HepG2 (cell line): ENCODE measurements at regions not wholly inside any gene's neighbourhood (a gene's known extent, or its start where the extent isn't known, plus 50 kb on each side); places are given as distances from the start of the nearest gene placed in this dataset.

Experiments used
- ATAC-seq: fragments of 200-7000 bp; cut with Tn5 transposase; 3 replicates; pipeline ENCODE4 v1.9.1; 2020; ENCODE audit warnings: mild to moderate bottlenecking, moderate library complexity
- BruUV-seq: library from RNA; stranded (reverse); fragments of 400-500 nt; replicated peaks from 2 replicates; lab custom pipeline; 2021; lab: Mats Ljungman, UMichigan
- CTCF ChIA-PET: fragments of 300-600 bp; formaldehyde crosslinking; extraction: SDS; loops from one replicate; lab custom pipeline; 2021; ENCODE audit warnings: low total read pairs, inconsistent platforms, low intra/inter-chr PET ratio; lab: Yijun Ruan, JAX
- POLR2A ChIA-PET: fragments of 350-600 bp; sonication (Branson Sonifier 250); formaldehyde crosslinking; loops from one replicate; lab custom pipeline; 2020; ENCODE audit warnings: antibody characterized with exemption, inconsistent platforms; lab: Yijun Ruan, JAX
- DNase-seq: peaks from one replicate; pipeline ENCODE4 v3.0.0-alpha.2; 2015; ENCODE audit warnings: low spot score
- FAIRE-seq: peaks from 3 replicates; lab custom pipeline; 2011; peaks lifted over from hg19 to GRCh38; lab: Jason Lieb, UNC
- H2AFZ ChIP-seq: one replicate; pipeline ENCODE4 v1.6.1; 2011; ENCODE audit warnings: low read length, inconsistent platforms
- H3K27ac ChIP-seq: fragments of 300-600 bp; 3 replicates; pipeline ENCODE4 v1.8.0; 2011; ENCODE audit warnings: mixed run types, mild to moderate bottlenecking, mixed read lengths, low read length, inconsistent platforms; ENCODE audit not compliant: insufficient read depth; ENCODE audit errors: extremely low read length
- H3K27me3 ChIP-seq, 2 experiments: fragments of 200-600 bp in 1 of 2; 2 replicates in 1 of 2; 3 replicates in 1 of 2; pipeline versions ENCODE4 v1.6.0 to v1.8.0; 2011; ENCODE audit warnings: low read length in 2 of 2, mild to moderate bottlenecking in 2 of 2, moderate library complexity in 2 of 2, inconsistent platforms in 1 of 2; ENCODE audit not compliant: insufficient read depth in 2 of 2, control insufficient read depth in 1 of 2
- H3K36me3 ChIP-seq, 2 experiments: fragments of 200-600 bp in 1 of 2; replicated peaks in 1 of 2; 2 replicates in 1 of 2; 3 replicates in 1 of 2; pipeline versions ENCODE4 v1.5.1 to v1.8.0; 2011; ENCODE audit warnings: low read length in 2 of 2, inconsistent platforms in 1 of 2; ENCODE audit not compliant: insufficient read depth in 2 of 2, control insufficient read depth in 1 of 2
- H3K4me1 ChIP-seq: 2 replicates; pipeline ENCODE4 v1.5.1; 2012; ENCODE audit warnings: low read length, inconsistent platforms; ENCODE audit not compliant: insufficient read depth
- H3K4me2 ChIP-seq: 2 replicates; pipeline ENCODE4 v1.6.0; 2011; ENCODE audit warnings: low read depth, low read length, inconsistent platforms
- H3K4me3 ChIP-seq, 3 experiments: fragments of 200-600 bp in 1 of 3; sonication (generic), shearing (Covaris generic) in 1 of 3; replicated peaks in 1 of 3; 2 replicates each; pipeline ENCODE4 v1.5.1; 2011 to 2016; ENCODE audit warnings: low read length in 3 of 3, inconsistent platforms in 2 of 3, low read depth in 2 of 3, mild to moderate bottlenecking in 2 of 3, control low read depth in 1 of 3, mixed read lengths in 1 of 3; ENCODE audit not compliant: insufficient read depth in 1 of 3
- H3K79me2 ChIP-seq: one replicate; pipeline ENCODE4 v1.6.1; 2011; ENCODE audit warnings: low read length, inconsistent platforms; ENCODE audit not compliant: insufficient read depth
- H3K9ac ChIP-seq: 2 replicates; pipeline ENCODE4 v1.6.0; 2011; ENCODE audit warnings: mild to moderate bottlenecking, low read depth, low read length, inconsistent platforms; ENCODE audit not compliant: insufficient read depth
- H3K9me3 ChIP-seq: 2 replicates; pipeline ENCODE4 v1.5.1; 2012; ENCODE audit warnings: mild to moderate bottlenecking, low read length
- H4K20me1 ChIP-seq: 2 replicates; pipeline ENCODE4 v1.6.0; 2011; ENCODE audit warnings: inconsistent platforms, mild to moderate bottlenecking, low read length, moderate library complexity; ENCODE audit not compliant: insufficient read depth
- PRDM10 ChIP-seq: sonication (generic); formaldehyde crosslinking; IDR thresholded peaks from 2 replicates; pipeline ENCODE4 v1.4.0; 2020; ENCODE audit warnings: low read depth, missing genetic modification reagents
- RAD51 ChIP-seq: fragments of 450-650 bp; IDR thresholded peaks from 2 replicates; pipeline ENCODE4 v1.6.1; 2016; ENCODE audit warnings: borderline replicate concordance
- WGBS: methylation state at CpG from one replicate; pipeline ENCODE4 v1.1.6; 2017; ENCODE audit warnings: low lambda C conversion rate; 5-methylcytosine and 5-hydroxymethylcytosine counted together
- in situ Hi-C: cut with HindIII; loops from 2 replicates; pipeline ENCODE4 v1.10.0; 2017; ENCODE audit warnings: low pct_unique_long_range_greater_than_20kb; ENCODE audit not compliant: extremely low pct_ligation_motif_present
- intact Hi-C: fragments of 100-400 bp; cut with micrococcal nuclease; formaldehyde crosslinking; loops from one replicate; pipeline ENCODE4 v1.10.0; 2022; ENCODE audit not compliant: unreplicated experiment
- TF ChIP-seq, protein P1 (sequence below), 2 experiments: sonication (generic) in 1 of 2; formaldehyde crosslinking in 1 of 2; IDR thresholded peaks; 2 replicates each; pipeline versions ENCODE4 v1.5.1 to v1.6.1; 2011 to 2020; ENCODE audit warnings: borderline replicate concordance in 1 of 2, low read depth in 1 of 2, low read length in 1 of 2, mild to moderate bottlenecking in 1 of 2, missing genetic modification reagents in 1 of 2, moderate library complexity in 1 of 2

GRCh38 chr10:130935897-130936550, 375.5 kb downstream of the TCERG1L start:
- Histone ChIP-seq H3K9me3 (no peaks in the 10 kb centered on the region), H3K4me1 (no peaks in the 10 kb centered on the region), H2AFZ (no peak overlapping the region), H3K36me3 (no peaks in the 10 kb centered on the region), H3K27me3 (peaks cover 4 to 10% of the 10 kb centered on the region in 2 experiments; a peak in 3 of 5 replicates), H3K27ac (no peak overlapping the region), H3K9ac (no peak overlapping the region), H3K4me3 (no peak overlapping the region), H4K20me1 (no peaks in the 10 kb centered on the region), H3K4me2 (no peak overlapping the region), H3K79me2 (no peaks in the 10 kb centered on the region)
- 15% methylated on average over 5 of the region's 9 CpGs for WGBS
- in situ Hi-C loops, result no loop called here
- BruUV-seq, result no TSS peak
- no peak for DNase-seq
- CTCF ChIA-PET, result no interaction called here
- FAIRE-seq, result no peak
- POLR2A ChIA-PET, result no interaction called here
- no peak for ATAC-seq
- TF ChIP-seq RAD51, result peak; percentile 91
- TF ChIP-seq, protein P1, sequence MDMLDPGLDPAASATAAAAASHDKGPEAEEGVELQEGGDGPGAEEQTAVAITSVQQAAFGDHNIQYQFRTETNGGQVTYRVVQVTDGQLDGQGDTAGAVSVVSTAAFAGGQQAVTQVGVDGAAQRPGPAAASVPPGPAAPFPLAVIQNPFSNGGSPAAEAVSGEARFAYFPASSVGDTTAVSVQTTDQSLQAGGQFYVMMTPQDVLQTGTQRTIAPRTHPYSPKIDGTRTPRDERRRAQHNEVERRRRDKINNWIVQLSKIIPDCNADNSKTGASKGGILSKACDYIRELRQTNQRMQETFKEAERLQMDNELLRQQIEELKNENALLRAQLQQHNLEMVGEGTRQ (IDR thresholded peaks at IDR 0.05; ENCODE audit: low read depth, low read length), result peak; percentile 93
- TF ChIP-seq, protein P1 (CRISPR knock-in tag; IDR thresholded peaks at IDR 0.05; ENCODE audit: borderline replicate concordance), result no peak
- TF ChIP-seq PRDM10 (CRISPR knock-in tag), result no peak
- intact Hi-C loops, result no loop called here
